Transverse colon (tissue), 4 donors: ENCODE measurements at regions not wholly inside any gene's neighbourhood (a gene's known extent, or its start where the extent isn't known, plus 50 kb on each side); places are given as distances from the start of the nearest gene placed in this dataset.

Source experiments
- CTCF ChIP-seq, 5 experiments: fragments of 200-600 bp in 3 of 5; fragments of 450-650 bp in 2 of 5; sonication (generic) in 3 of 5; IDR thresholded peaks; 1 replicate in 2 of 5; 2 replicates in 3 of 5; pipeline ENCODE4 v1.5.1; 2016 to 2017; ENCODE audit warnings: antibody characterized with exemption in 5 of 5, inconsistent platforms in 3 of 5, mild to moderate bottlenecking in 2 of 5, moderate library complexity in 1 of 5
- POLR2AphosphoS5 ChIP-seq, 3 donors: sonication (generic); formaldehyde crosslinking; IDR thresholded peaks; one replicate each; pipeline ENCODE4 v1.6.1; 2016; ENCODE audit warnings: antibody characterized with exemption in 3 of 3

DNA sequence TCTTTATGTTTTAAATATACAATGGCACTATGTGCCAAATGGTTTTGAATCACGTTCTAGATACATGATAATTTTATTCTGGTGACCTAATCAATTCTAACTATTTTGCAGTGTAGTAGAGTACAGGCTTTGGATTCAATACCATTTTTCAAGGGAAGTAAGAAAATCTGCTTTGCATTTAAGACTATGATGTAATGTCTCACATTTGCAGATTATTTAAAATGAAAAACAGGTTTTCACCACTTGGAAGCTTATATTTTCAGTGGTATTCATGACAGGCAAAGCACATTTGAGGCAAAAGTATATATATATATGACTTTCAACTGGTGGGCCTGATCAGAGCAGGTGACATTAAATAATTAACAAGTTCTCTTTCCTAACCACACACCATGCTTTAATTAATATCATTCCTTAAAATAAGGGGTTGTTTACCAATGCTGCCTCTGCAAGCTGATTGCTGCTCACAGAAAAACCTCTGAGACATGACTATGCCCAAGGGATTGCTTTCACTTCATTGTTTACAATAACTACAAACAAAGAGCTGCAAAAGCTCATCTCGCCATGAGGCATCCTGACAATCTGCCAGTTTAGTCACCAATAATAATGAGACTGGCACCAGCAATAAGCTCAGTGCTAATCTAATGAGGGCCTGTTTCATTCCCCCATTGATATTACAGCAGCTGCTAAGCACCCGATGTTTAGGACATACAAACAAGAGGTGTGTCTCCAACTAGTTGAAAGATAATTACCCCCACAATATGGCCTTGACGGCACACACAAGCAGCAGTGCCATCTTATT, 1176.0 kb upstream of the GJE1 start:
- TF ChIP-seq POLR2AphosphoS5 (IDR thresholded peaks at IDR 0.05) (no peak), CTCF (IDR thresholded peaks at IDR 0.05) (no peak)
